GM18873 (cell line): ENCODE measurements at regions not wholly inside any gene's neighbourhood (a gene's known extent, or its start where the extent isn't known, plus 50 kb on each side); places are given as distances from the start of the nearest gene placed in this dataset.
"Not testable (repeated sequence)": the region's sequence is repeated elsewhere in the genome, so short reads cannot be mapped to it uniquely, and the experiment has no call there.

Experiments used
- ATAC-seq: cut with Tn5 transposase; IDR thresholded peaks from one replicate; pipeline ENCODE4 v1.9.1; 2021; ENCODE audit warnings: mild to moderate bottlenecking, moderate library complexity, moderate number of reproducible peaks; ENCODE audit not compliant: unreplicated experiment, low FRiP score

- ATAC-seq, result not testable (repeated sequence)
Observed at GRCh38 chr1:25171013-25171412, 61.3 kb downstream of the SYF2 start.

GRCh38 chr1:25170439-25170838, 61.9 kb downstream of the SYF2 start:
- ATAC-seq, result no peak

GRCh38 chr1:25169610-25170009, 62.7 kb downstream of the SYF2 start:
- no peak for ATAC-seq

GRCh38 chr1:25169168-25169567, 63.1 kb downstream of the SYF2 start:
- no peak for ATAC-seq

GRCh38 chr1:25168193-25169071, 63.9 kb downstream of the SYF2 start:
- ATAC-seq, result no peak

- ATAC-seq, result no peak
Observed at GRCh38 chr1:25167269-25168192, 64.8 kb downstream of the SYF2 start.

- no peak for ATAC-seq
Observed at GRCh38 chr1:25166847-25167246, 65.5 kb downstream of the SYF2 start.

- no peak for ATAC-seq
Observed at GRCh38 chr1:25163986-25164385, 68.3 kb downstream of the SYF2 start.

- ATAC-seq, result no peak
Observed at GRCh38 chr1:25161981-25162380, 70.3 kb downstream of the SYF2 start.

GRCh38 chr1:25157846-25158245, 74.5 kb downstream of the SYF2 start:
- ATAC-seq, result no peak

- ATAC-seq, result no peak
Observed at GRCh38 chr1:25150985-25151495, 81.3 kb downstream of the SYF2 start.

- no peak for ATAC-seq
Observed at GRCh38 chr1:25148673-25149300, 83.5 kb downstream of the SYF2 start.

GRCh38 chr1:25146451-25146855, 85.8 kb downstream of the SYF2 start:
- ATAC-seq, result no peak

GRCh38 chr1:25145775-25146393, 86.4 kb downstream of the SYF2 start:
- no peak for ATAC-seq

GRCh38 chr1:25140073-25140797, 92.1 kb downstream of the SYF2 start:
- ATAC-seq, result no peak

GRCh38 chr1:25137521-25138395, 94.5 kb downstream of the SYF2 start:
- no peak for ATAC-seq

GRCh38 chr1:25137106-25137505, 95.2 kb downstream of the SYF2 start:
- ATAC-seq, result no peak

- no peak for ATAC-seq
Observed at GRCh38 chr1:25135909-25136308, 96.4 kb downstream of the SYF2 start.
